WTC11 (cell line): ENCODE measurements at regions not wholly inside any gene's neighbourhood (a gene's known extent, or its start where the extent isn't known, plus 50 kb on each side); places are given as distances from the start of the nearest gene placed in this dataset.

ENCODE experiments used
- ATAC-seq: fragments of 200-7000 bp; cut with Tn5 transposase; 2 replicates; pipeline ENCODE4 v1.10.0; 2021; ENCODE audit warnings: mild to moderate bottlenecking, moderate library complexity
- CTCF ChIA-PET: fragments of 300-600 bp; sonication (Branson Sonifier 250); formaldehyde crosslinking; loops from one replicate; lab custom pipeline; 2021; ENCODE audit warnings: antibody characterized with exemption; lab: Charles Lee
- POLR2A ChIA-PET: fragments of 350-600 bp; sonication (Branson Sonifier 250); formaldehyde crosslinking; loops from one replicate; lab custom pipeline; 2021; ENCODE audit warnings: antibody characterized with exemption; lab: Charles Lee
- DNase-seq: peaks from one replicate; pipeline ENCODE4 v3.0.0; 2021; ENCODE audit warnings: low spot score
- H3K27ac Mint-ChIP-seq: 2 replicates; pipeline ENCODE4 v1.8.0; 2021; ENCODE audit warnings: mixed read lengths
- H3K27me3 Mint-ChIP-seq: 2 replicates; pipeline ENCODE4 v1.8.0; 2021; ENCODE audit warnings: low read depth, mild to moderate bottlenecking, moderate library complexity, mixed read lengths
- H3K36me3 Mint-ChIP-seq: 2 replicates; pipeline ENCODE4 v1.8.0; 2021; ENCODE audit warnings: mixed read lengths
- H3K4me1 Mint-ChIP-seq: 2 replicates; pipeline ENCODE4 v1.8.0; 2022; ENCODE audit warnings: mixed read lengths
- H3K4me3 Mint-ChIP-seq: 2 replicates; pipeline ENCODE4 v1.8.0; 2021; ENCODE audit warnings: mild to moderate bottlenecking, moderate library complexity, mixed read lengths
- H3K9me3 Mint-ChIP-seq: 2 replicates; pipeline ENCODE4 v1.8.0; 2021; ENCODE audit warnings: mixed read lengths
- EMX1 ChIP-seq: fragments of 250-450 bp; sonication (Bioruptor Pico); IDR thresholded peaks from 2 replicates; pipeline ENCODE4 v1.8.0; 2021; ENCODE audit warnings: mild to moderate bottlenecking
- ETV6 ChIP-seq: sonication (generic); formaldehyde crosslinking; IDR thresholded peaks from 2 replicates; pipeline ENCODE4 v1.8.1; 2022; ENCODE audit warnings: mild to moderate bottlenecking, missing genetic modification reagents
- GABPB1 ChIP-seq: sonication (generic); formaldehyde crosslinking; IDR thresholded peaks from 2 replicates; pipeline ENCODE4 v1.8.1; 2023; ENCODE audit warnings: mild to moderate bottlenecking, missing genetic modification reagents
- HMGA2 ChIP-seq: fragments of 250-450 bp; sonication (Bioruptor Pico); IDR thresholded peaks from 2 replicates; pipeline ENCODE4 v1.4.0; 2021; ENCODE audit warnings: mild to moderate bottlenecking, moderate library complexity
- IRF2 ChIP-seq: sonication (generic); formaldehyde crosslinking; IDR thresholded peaks from 2 replicates; pipeline ENCODE4 v1.8.0; 2022; ENCODE audit warnings: low read depth, missing genetic modification reagents, borderline replicate concordance
- JAZF1 ChIP-seq: fragments of 250-450 bp; sonication (Bioruptor Pico); IDR thresholded peaks from 2 replicates; pipeline ENCODE4 v1.9.0; 2021; ENCODE audit warnings: moderate library complexity, mild to moderate bottlenecking, inconsistent platforms
- NR2C2 ChIP-seq: sonication (generic); formaldehyde crosslinking; IDR thresholded peaks from 2 replicates; pipeline ENCODE4 v1.8.0; 2022; ENCODE audit warnings: mild to moderate bottlenecking, missing genetic modification reagents
- RELA ChIP-seq: sonication (generic); formaldehyde crosslinking; IDR thresholded peaks from 2 replicates; pipeline ENCODE4 v1.8.1; 2022; ENCODE audit warnings: missing genetic modification reagents, mild to moderate bottlenecking, borderline replicate concordance
- SMAD3 ChIP-seq: sonication (generic); formaldehyde crosslinking; IDR thresholded peaks from 2 replicates; pipeline ENCODE4 v1.8.0; 2022; ENCODE audit warnings: missing genetic modification reagents, mild to moderate bottlenecking, borderline replicate concordance
- TEAD1 ChIP-seq: sonication (generic); formaldehyde crosslinking; IDR thresholded peaks from 2 replicates; pipeline ENCODE4 v1.8.0; 2022; ENCODE audit warnings: mild to moderate bottlenecking, missing genetic modification reagents
- ZNF121 ChIP-seq: sonication (generic); formaldehyde crosslinking; IDR thresholded peaks from 2 replicates; pipeline ENCODE4 v1.8.0; 2023; ENCODE audit warnings: missing genetic modification reagents
- ZNF232 ChIP-seq: sonication (generic); formaldehyde crosslinking; IDR thresholded peaks from 2 replicates; pipeline ENCODE4 v1.8.0; 2022; ENCODE audit warnings: mild to moderate bottlenecking, missing genetic modification reagents
- TF ChIP-seq, protein P1 (sequence below): sonication (generic); formaldehyde crosslinking; IDR thresholded peaks from 2 replicates; pipeline ENCODE4 v1.8.1; 2022; ENCODE audit warnings: missing genetic modification reagents, borderline replicate concordance
- TF ChIP-seq, protein P2 (sequence below): sonication (generic); formaldehyde crosslinking; IDR thresholded peaks from 2 replicates; pipeline ENCODE4 v1.8.1; 2023; ENCODE audit warnings: mild to moderate bottlenecking, missing genetic modification reagents
- TF ChIP-seq, protein P3 (sequence below): sonication (generic); formaldehyde crosslinking; IDR thresholded peaks from 2 replicates; pipeline ENCODE4 v1.8.0; 2023; ENCODE audit warnings: mild to moderate bottlenecking, missing genetic modification reagents
- TF ChIP-seq, protein P4 (sequence below): sonication (generic); formaldehyde crosslinking; IDR thresholded peaks from 2 replicates; pipeline ENCODE4 v1.8.1; 2023; ENCODE audit warnings: mild to moderate bottlenecking, missing genetic modification reagents, borderline replicate concordance
- TF ChIP-seq, protein P5 (sequence below): sonication (generic); formaldehyde crosslinking; IDR thresholded peaks from 2 replicates; pipeline ENCODE4 v1.8.1; 2023; ENCODE audit warnings: mild to moderate bottlenecking, missing genetic modification reagents, moderate library complexity

DNA sequence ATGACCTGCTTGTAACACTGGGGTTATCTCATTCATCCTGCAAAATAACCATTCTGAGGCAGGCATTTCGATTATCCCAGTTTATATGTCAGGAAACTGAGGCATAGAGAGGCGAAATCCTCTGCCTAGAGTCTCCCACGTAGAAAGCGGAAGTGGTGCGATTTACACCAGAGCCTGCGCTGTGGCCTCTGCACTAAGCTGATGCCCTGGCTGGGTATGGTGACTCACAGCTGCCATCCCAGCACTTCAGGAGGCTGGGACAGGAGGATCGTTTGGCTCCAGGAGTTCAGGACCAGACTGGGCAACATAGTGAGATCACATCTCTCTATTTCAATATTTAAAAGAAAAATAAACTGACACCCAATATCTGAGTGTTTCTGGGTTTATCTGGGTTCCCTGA lies 59.3 kb upstream of the BCO1 start:
- Mint-ChIP-seq H3K4me3 (no peak overlapping the region), H3K36me3 (no peaks in the 10 kb centered on the region)
- CTCF ChIA-PET: interaction anchor here (0.6 kb wide), 1 partner anchor 65 kb away, joined by 3 read pairs; no protein-coding TSS in a partner anchor

DNA sequence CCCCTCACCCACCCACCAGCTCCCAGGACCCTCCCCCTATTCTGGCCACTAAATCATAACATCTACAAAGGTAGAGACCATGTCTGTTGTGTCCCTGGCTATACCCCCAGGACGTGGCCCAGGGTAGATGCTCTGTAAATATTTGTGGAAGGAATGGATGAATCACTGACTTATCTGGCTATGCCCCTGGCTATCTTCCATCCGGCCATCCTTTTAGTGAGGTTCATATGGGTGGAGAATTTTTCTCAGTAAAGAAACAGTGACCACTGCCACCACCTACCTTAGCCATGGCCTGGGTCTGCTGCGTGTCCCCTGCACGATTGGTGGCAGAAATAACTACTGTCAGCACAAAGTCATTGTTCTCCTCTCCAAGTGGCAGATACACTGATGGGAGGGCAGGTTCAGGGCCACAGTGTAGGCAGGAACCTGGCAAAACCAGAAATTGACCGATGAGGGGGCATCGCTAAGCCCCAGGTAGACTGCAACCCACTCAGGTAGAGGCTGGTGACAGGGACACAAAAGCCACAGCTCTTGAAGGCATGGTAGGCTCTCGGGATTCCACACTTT lies 63.1 kb upstream of the BCO1 start:
- TF ChIP-seq, protein P1, sequence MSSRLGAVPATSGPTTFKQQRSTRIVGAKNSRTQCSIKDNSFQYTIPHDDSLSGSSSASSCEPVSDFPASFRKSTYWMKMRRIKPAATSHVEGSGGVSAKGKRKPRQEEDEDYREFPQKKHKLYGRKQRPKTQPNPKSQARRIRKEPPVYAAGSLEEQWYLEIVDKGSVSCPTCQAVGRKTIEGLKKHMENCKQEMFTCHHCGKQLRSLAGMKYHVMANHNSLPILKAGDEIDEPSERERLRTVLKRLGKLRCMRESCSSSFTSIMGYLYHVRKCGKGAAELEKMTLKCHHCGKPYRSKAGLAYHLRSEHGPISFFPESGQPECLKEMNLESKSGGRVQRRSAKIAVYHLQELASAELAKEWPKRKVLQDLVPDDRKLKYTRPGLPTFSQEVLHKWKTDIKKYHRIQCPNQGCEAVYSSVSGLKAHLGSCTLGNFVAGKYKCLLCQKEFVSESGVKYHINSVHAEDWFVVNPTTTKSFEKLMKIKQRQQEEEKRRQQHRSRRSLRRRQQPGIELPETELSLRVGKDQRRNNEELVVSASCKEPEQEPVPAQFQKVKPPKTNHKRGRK (CRISPR knock-in tag): no peak
- TF ChIP-seq, protein P2, sequence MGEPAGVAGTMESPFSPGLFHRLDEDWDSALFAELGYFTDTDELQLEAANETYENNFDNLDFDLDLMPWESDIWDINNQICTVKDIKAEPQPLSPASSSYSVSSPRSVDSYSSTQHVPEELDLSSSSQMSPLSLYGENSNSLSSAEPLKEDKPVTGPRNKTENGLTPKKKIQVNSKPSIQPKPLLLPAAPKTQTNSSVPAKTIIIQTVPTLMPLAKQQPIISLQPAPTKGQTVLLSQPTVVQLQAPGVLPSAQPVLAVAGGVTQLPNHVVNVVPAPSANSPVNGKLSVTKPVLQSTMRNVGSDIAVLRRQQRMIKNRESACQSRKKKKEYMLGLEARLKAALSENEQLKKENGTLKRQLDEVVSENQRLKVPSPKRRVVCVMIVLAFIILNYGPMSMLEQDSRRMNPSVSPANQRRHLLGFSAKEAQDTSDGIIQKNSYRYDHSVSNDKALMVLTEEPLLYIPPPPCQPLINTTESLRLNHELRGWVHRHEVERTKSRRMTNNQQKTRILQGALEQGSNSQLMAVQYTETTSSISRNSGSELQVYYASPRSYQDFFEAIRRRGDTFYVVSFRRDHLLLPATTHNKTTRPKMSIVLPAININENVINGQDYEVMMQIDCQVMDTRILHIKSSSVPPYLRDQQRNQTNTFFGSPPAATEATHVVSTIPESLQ (CRISPR knock-in tag): no peak
- TF ChIP-seq TEAD1 (CRISPR knock-in tag) (no peak), GABPB1 (CRISPR knock-in tag) (no peak), SMAD3 (CRISPR knock-in tag) (no peak), RELA (CRISPR knock-in tag) (no peak), IRF2 (no peak), NR2C2 (CRISPR knock-in tag) (no peak)
- TF ChIP-seq, protein P3, sequence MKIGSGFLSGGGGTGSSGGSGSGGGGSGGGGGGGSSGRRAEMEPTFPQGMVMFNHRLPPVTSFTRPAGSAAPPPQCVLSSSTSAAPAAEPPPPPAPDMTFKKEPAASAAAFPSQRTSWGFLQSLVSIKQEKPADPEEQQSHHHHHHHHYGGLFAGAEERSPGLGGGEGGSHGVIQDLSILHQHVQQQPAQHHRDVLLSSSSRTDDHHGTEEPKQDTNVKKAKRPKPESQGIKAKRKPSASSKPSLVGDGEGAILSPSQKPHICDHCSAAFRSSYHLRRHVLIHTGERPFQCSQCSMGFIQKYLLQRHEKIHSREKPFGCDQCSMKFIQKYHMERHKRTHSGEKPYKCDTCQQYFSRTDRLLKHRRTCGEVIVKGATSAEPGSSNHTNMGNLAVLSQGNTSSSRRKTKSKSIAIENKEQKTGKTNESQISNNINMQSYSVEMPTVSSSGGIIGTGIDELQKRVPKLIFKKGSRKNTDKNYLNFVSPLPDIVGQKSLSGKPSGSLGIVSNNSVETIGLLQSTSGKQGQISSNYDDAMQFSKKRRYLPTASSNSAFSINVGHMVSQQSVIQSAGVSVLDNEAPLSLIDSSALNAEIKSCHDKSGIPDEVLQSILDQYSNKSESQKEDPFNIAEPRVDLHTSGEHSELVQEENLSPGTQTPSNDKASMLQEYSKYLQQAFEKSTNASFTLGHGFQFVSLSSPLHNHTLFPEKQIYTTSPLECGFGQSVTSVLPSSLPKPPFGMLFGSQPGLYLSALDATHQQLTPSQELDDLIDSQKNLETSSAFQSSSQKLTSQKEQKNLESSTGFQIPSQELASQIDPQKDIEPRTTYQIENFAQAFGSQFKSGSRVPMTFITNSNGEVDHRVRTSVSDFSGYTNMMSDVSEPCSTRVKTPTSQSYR: no peak
- Mint-ChIP-seq H3K4me1 (peaks cover 3% of the 10 kb centered on the region), H3K36me3 (no peaks in the 10 kb centered on the region), H3K4me3 (no peak overlapping the region), H3K9me3 (no peaks in the 10 kb centered on the region), H3K27me3 (no peaks in the 10 kb centered on the region), H3K27ac (no peak overlapping the region)
- ChIA-PET CTCF (interaction anchor here (0.6 to 1.2 kb wide), 2 partner anchors 34 to 410 kb away, joined by 3 read pairs; no protein-coding TSS in a partner anchor), POLR2A (no interaction called here)
- DNase-seq: no peak
- ATAC-seq: no peak

More for the DNA sequence above, 59.3 kb upstream of the BCO1 start:
- no peak for ATAC-seq
- no peaks in the 10 kb centered on the region for H3K9me3 Mint-ChIP-seq
- TF ChIP-seq ETV6 (CRISPR knock-in tag): no peak
- TF ChIP-seq JAZF1: no peak
- TF ChIP-seq, protein P4, sequence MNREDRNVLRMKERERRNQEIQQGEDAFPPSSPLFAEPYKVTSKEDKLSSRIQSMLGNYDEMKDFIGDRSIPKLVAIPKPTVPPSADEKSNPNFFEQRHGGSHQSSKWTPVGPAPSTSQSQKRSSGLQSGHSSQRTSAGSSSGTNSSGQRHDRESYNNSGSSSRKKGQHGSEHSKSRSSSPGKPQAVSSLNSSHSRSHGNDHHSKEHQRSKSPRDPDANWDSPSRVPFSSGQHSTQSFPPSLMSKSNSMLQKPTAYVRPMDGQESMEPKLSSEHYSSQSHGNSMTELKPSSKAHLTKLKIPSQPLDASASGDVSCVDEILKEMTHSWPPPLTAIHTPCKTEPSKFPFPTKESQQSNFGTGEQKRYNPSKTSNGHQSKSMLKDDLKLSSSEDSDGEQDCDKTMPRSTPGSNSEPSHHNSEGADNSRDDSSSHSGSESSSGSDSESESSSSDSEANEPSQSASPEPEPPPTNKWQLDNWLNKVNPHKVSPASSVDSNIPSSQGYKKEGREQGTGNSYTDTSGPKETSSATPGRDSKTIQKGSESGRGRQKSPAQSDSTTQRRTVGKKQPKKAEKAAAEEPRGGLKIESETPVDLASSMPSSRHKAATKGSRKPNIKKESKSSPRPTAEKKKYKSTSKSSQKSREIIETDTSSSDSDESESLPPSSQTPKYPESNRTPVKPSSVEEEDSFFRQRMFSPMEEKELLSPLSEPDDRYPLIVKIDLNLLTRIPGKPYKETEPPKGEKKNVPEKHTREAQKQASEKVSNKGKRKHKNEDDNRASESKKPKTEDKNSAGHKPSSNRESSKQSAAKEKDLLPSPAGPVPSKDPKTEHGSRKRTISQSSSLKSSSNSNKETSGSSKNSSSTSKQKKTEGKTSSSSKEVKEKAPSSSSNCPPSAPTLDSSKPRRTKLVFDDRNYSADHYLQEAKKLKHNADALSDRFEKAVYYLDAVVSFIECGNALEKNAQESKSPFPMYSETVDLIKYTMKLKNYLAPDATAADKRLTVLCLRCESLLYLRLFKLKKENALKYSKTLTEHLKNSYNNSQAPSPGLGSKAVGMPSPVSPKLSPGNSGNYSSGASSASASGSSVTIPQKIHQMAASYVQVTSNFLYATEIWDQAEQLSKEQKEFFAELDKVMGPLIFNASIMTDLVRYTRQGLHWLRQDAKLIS: no peak
- TF ChIP-seq TEAD1 (CRISPR knock-in tag): no peak
- TF ChIP-seq ZNF232 (CRISPR knock-in tag): no peak
- TF ChIP-seq HMGA2 (CRISPR knock-in tag): no peak
- TF ChIP-seq, protein P5, sequence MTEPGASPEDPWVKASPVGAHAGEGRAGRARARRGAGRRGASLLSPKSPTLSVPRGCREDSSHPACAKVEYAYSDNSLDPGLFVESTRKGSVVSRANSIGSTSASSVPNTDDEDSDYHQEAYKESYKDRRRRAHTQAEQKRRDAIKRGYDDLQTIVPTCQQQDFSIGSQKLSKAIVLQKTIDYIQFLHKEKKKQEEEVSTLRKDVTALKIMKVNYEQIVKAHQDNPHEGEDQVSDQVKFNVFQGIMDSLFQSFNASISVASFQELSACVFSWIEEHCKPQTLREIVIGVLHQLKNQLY: no peak
- TF ChIP-seq ZNF121 (CRISPR knock-in tag): no peak
- TF ChIP-seq EMX1 (CRISPR knock-in tag): no peak
- no peak overlapping the region for H3K27ac Mint-ChIP-seq
- POLR2A ChIA-PET: no interaction called here
- no peaks in the 10 kb centered on the region for H3K27me3 Mint-ChIP-seq
- peaks cover 20% of the 10 kb centered on the region for H3K4me1 Mint-ChIP-seq
- DNase-seq: no peak
